Activated CD4-positive, CD25-positive, alpha-beta regulatory T cell (primary cell): ENCODE measurements at regions not wholly inside any gene's neighbourhood (a gene's known extent, or its start where the extent isn't known, plus 50 kb on each side); places are given as distances from the start of the nearest gene placed in this dataset.
"Not testable (repeated sequence)": the region's sequence is repeated elsewhere in the genome, so short reads cannot be mapped to it uniquely, and the experiment has no call there.

Experiments
- DNase-seq, 4 experiments: peaks; one replicate each; lab custom pipeline; 2025; lab: John Stamatoyannopoulos, UW

GRCh38 chr7:108627476-108628051 is 57.9 kb downstream of the DNAJB9 start:
- DNase-seq: no peak

- DNase-seq: no peak
These were observed 59.0 kb downstream of the DNAJB9 start for GRCh38 chr7:108628678-108629077.

GRCh38 chr7:108629651-108630400 is 60.2 kb downstream of the DNAJB9 start:
- DNase-seq: no peak

GRCh38 chr7:108634036-108634435 is 64.4 kb downstream of the DNAJB9 start:
- DNase-seq: no peak

- DNase-seq: no peak
These were observed 64.9 kb downstream of the DNAJB9 start for GRCh38 chr7:108634535-108634934.

GRCh38 chr7:108637049-108637621 is 67.5 kb downstream of the DNAJB9 start:
- no peak for DNase-seq

- no peak for DNase-seq
These were observed 72.5 kb downstream of the DNAJB9 start for GRCh38 chr7:108642126-108642525.

- DNase-seq: no peak
These were observed 73.5 kb downstream of the DNAJB9 start for GRCh38 chr7:108643136-108643535.

GRCh38 chr7:108648989-108649388 is 79.3 kb downstream of the DNAJB9 start:
- no peak for DNase-seq

GRCh38 chr7:108650467-108650866 is 80.8 kb downstream of the DNAJB9 start:
- DNase-seq: no peak

- no peak for DNase-seq
These were observed 83.2 kb downstream of the DNAJB9 start for GRCh38 chr7:108652886-108653285.

GRCh38 chr7:108653526-108653925 is 83.9 kb downstream of the DNAJB9 start:
- no peak for DNase-seq

- DNase-seq: not testable (repeated sequence)
These were observed 87.6 kb downstream of the DNAJB9 start for GRCh38 chr7:108657140-108657726.

GRCh38 chr7:108659261-108659660 is 89.6 kb downstream of the DNAJB9 start:
- no peak for DNase-seq

- no peak for DNase-seq
These were observed 90.2 kb downstream of the DNAJB9 start for GRCh38 chr7:108659867-108660266.

GRCh38 chr7:108660465-108660864 is 90.8 kb downstream of the DNAJB9 start:
- no peak for DNase-seq

- DNase-seq: no peak
These were observed 93.2 kb downstream of the DNAJB9 start for GRCh38 chr7:108662783-108663362.

- DNase-seq: no peak
These were observed 94.0 kb downstream of the DNAJB9 start for GRCh38 chr7:108663701-108664100.

- no peak for DNase-seq
These were observed 97.5 kb downstream of the DNAJB9 start for GRCh38 chr7:108667216-108667615.

GRCh38 chr7:108669958-108670357 is 100.3 kb downstream of the DNAJB9 start:
- DNase-seq: no peak

GRCh38 chr7:108673699-108674098 is 104.0 kb downstream of the DNAJB9 start:
- not testable (repeated sequence) for DNase-seq

GRCh38 chr7:108684629-108685028 is 115.0 kb downstream of the DNAJB9 start:
- DNase-seq: no peak

- no peak for DNase-seq
These were observed 116.8 kb downstream of the DNAJB9 start for GRCh38 chr7:108686494-108686893.
